HepG2 (cell line): ENCODE measurements at regions not wholly inside any gene's neighbourhood (a gene's known extent, or its start where the extent isn't known, plus 50 kb on each side); places are given as distances from the start of the nearest gene placed in this dataset.

ENCODE experiments used
- FOXJ3 ChIP-seq: sonication (generic); formaldehyde crosslinking; IDR thresholded peaks from 2 replicates; pipeline ENCODE4 v1.4.0; 2020; ENCODE audit warnings: missing genetic modification reagents, mild to moderate bottlenecking, borderline replicate concordance
- ZNF646 ChIP-seq: sonication (generic); formaldehyde crosslinking; IDR thresholded peaks from 2 replicates; pipeline ENCODE4 v1.9.0; 2021; ENCODE audit warnings: mild to moderate bottlenecking, missing genetic modification reagents
- TF ChIP-seq, protein P1 (sequence below): IDR thresholded peaks from 2 replicates; pipeline ENCODE4 v1.6.1; 2016; ENCODE audit warnings: low read depth, missing genetic modification reagents, missing compliant biosample characterization

- TF ChIP-seq, protein P1, sequence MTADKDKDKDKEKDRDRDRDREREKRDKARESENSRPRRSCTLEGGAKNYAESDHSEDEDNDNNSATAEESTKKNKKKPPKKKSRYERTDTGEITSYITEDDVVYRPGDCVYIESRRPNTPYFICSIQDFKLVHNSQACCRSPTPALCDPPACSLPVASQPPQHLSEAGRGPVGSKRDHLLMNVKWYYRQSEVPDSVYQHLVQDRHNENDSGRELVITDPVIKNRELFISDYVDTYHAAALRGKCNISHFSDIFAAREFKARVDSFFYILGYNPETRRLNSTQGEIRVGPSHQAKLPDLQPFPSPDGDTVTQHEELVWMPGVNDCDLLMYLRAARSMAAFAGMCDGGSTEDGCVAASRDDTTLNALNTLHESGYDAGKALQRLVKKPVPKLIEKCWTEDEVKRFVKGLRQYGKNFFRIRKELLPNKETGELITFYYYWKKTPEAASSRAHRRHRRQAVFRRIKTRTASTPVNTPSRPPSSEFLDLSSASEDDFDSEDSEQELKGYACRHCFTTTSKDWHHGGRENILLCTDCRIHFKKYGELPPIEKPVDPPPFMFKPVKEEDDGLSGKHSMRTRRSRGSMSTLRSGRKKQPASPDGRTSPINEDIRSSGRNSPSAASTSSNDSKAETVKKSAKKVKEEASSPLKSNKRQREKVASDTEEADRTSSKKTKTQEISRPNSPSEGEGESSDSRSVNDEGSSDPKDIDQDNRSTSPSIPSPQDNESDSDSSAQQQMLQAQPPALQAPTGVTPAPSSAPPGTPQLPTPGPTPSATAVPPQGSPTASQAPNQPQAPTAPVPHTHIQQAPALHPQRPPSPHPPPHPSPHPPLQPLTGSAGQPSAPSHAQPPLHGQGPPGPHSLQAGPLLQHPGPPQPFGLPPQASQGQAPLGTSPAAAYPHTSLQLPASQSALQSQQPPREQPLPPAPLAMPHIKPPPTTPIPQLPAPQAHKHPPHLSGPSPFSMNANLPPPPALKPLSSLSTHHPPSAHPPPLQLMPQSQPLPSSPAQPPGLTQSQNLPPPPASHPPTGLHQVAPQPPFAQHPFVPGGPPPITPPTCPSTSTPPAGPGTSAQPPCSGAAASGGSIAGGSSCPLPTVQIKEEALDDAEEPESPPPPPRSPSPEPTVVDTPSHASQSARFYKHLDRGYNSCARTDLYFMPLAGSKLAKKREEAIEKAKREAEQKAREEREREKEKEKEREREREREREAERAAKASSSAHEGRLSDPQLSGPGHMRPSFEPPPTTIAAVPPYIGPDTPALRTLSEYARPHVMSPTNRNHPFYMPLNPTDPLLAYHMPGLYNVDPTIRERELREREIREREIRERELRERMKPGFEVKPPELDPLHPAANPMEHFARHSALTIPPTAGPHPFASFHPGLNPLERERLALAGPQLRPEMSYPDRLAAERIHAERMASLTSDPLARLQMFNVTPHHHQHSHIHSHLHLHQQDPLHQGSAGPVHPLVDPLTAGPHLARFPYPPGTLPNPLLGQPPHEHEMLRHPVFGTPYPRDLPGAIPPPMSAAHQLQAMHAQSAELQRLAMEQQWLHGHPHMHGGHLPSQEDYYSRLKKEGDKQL (CRISPR knock-in tag): no peak
- no peak for TF ChIP-seq ZNF646 (CRISPR knock-in tag)
- no peak for TF ChIP-seq FOXJ3
These were observed 229.6 kb upstream of the JUN start (continued) for GRCh38 chr1:59013276-59013927.
